ENCODE measurements at regions not wholly inside any gene's neighbourhood (a gene's known extent, or its start where the extent isn't known, plus 50 kb on each side); places are given as distances from the start of the nearest gene placed in this dataset.
"Not testable (repeated sequence)": the region's sequence is repeated elsewhere in the genome, so short reads cannot be mapped to it uniquely, and the experiment has no call there.

DNA sequence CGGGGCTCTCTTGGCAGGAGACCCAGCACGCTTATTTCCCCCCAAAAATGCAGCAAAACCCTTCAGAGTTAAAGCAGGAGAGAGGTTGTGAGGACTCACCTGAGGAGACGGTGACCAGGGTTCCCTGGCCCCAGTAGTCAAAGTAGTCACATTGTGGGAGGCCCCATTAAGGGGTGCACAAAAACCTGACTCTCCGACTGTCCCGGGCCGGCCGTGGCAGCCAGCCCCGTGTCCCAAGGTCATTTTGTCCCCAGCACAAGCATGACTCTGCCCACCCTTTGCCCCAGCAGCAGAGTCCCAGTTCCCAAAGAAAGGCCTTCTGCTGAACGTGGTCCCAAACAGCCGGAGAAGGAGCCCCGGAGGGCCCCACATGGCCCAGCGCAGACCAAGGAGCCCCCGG lies 337.7 kb downstream of the TMEM121 start:
- DNase-seq (ENCODE audit: extremely low read depth in 1 of 11, low read depth in 9 of 11, low spot score in 4 of 11) = no peak

DNA sequence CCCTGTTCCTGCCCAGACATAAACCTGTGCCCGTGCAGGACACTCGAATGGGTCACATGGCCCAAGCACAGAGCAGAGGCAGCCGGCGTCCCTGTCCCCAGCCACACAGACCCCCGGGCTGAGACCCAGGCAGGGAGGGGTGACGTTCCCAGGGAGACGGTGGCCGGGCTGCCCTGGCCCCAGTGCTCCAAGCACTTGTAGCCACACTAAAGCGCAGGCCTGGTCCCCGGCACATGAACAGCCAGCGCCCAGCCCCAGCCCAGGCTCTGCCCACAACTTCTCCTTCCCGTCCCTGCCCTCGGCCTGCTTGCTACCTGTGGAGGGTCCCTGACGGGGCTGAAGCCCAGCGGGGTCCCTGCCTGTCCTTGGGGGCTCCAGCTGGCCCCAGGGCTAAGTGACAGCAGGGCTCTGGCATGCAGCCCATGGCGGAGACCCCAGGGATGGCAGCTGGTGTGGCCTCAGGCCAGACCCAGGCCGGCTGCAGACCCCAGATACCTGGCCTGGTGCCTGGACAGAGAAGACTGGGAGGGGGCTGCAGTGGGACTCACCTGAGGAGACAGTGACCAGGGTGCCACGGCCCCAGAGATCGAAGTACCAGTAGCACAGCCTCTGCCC lies 338.4 kb downstream of the TMEM121 start:
- DNase-seq (ENCODE audit: extremely low read depth in 1 of 11, low read depth in 9 of 11, low spot score in 4 of 11) = no peak

DNA sequence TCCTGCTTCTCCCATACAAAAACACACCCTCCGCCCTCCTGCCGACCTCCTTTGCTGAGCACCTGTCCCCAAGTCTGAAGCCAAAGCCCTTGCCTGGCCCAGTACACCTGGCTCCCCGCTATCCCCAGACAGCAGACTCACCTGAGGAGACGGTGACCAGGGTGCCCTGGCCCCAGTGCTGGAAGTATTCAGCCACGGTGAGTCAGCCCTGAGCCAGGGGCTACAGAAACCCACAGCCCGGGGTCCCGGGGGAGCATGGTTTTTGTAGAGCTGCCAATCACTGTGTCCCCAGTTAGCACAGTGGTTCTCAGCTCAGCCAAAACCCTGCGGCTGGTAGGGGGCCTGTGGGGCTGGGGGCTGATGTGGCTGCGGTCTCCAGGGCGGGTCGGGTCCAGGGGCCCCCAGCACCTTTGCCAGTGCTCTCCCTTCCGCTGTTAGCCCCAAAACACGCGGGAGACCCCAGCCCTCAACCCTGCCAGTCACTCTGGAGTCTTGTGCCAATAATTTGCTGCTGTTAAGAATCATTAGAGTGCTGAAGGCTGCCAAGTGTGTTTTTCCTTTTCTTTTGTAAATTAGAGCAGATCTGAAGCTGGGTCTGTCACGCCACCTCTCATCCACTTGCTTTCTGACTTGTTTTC lies 339.0 kb downstream of the TMEM121 start:
- DNase-seq (ENCODE audit: extremely low read depth in 1 of 11, low read depth in 9 of 11, low spot score in 4 of 11) = no peak

DNA sequence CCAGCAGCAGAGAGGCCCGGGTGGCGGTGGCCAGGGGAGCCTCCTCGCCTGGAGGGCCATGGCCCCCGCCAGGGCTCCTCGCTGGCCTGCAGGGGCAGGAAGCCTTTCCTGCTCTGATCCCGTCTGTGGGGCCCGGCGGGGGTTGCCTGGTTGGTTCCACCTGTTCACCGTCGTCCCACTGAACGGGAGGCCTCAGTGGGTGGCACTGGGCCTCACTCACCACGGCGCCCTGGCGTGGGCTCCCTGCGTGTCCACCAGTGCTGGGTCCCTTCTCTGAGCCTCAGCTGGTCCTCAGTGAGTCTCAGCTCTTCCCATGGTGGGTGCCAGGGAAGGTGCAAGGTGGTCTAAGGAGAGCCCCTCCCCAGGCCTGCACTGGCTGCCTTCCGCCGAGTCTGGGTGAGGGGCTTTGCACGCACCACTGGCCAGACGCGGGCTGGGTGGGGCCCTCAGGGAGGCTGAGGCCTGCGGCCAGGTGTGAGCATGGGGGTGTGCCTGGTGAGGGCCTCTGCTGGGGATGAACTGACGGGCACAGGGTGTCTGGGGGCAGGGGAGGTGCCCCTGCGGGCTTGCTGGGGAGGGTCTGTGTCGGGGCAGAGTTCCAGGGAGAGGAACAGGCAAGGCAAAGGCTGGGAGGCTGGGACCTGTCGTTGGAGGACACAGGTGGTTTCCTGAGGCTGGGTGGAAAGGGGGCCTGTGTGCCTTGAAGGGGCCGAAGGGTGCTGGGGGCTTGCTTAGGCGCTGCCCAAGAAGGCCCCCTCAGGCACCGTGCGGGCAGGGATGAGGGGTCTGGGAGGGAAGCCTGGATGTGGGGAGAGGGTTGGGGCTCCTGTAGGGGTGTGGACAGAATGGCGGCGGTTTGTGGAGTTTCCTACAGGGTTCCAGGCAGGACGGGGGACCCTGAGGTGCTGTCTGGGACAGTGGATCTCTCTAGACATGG lies 339.8 kb downstream of the TMEM121 start:
- no peak for DNase-seq (ENCODE audit: extremely low read depth in 1 of 11, low read depth in 9 of 11, low spot score in 4 of 11)

DNA sequence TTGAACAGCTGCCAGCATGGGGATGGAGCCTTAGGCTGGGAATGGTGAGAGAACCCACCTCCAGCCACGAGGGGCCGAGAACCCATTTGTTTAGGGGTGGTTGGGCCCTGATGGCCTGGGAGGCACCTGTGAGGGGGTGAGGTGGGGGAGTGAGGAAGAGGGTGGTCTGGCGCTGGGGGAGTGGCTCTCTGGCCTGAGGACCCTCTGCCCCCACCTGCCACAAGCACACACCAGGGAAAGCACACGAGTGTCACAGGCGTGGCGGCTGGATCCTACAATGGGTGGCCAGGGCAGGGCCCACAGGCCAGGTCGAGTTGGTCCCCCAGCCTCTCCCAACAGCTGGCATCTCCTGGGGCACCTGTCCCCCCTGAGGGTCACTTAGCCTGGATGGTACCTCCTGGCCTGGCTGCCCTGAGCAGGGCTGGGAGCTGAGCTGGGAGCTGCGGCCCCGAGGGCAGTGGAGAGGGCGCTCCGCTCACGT lies 340.5 kb downstream of the TMEM121 start:
- no peak for DNase-seq (ENCODE audit: extremely low read depth in 1 of 11, low read depth in 9 of 11, low spot score in 4 of 11)

DNA sequence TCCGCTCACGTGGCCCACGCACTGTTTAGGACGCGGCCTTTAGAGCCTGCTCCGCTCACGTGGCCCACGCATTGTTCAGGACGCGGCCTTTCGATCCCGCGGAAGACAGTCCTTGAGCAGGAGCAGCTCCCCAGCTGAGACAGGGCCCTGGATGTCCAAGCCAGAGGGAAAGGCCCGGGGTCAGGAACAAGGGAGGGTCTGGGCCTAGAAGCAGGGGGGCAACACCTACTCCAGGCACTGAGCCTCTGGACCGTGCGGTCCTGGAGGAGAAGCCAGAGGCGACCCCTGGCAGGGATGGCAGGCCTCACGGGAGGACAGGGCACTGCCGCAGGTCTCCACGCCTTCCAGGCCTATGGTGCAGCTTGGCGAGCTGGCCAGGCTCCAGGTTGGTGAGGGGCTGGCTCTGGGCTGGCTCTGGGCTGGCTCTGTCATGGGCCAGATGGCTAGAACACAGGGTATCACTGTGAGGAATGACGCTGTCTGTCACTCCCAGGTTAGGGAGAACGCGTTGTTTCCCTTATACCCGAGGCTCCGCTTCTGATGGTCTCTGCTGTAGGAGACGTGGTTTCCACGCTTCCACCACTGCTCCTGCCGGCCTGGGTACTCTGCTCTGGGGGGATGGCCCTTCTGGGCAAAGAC lies 341.7 kb downstream of the TMEM121 start:
- DNase-seq (ENCODE audit: extremely low read depth in 1 of 11, low read depth in 9 of 11, low spot score in 4 of 11) = no peak

DNA sequence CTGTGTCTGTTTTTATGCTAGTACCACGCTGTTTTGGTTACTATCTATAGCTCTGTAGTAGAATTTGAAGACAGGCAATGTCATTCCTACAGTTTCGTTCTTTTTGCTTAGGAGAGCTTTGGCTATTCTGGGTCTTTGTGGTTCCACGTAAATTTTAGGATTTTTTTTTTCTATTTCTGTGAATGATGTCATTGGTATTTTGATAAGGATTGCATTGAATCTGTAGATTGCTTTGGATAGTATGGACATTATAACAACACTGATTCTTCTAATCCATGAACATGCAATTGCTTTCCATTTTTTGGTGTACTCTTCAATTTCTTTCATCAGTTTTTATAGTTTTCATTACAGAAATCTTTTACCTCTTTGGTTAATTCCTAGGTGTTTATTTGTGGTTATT lies 345.2 kb downstream of the TMEM121 start:
- no peak for DNase-seq (ENCODE audit: extremely low read depth in 1 of 11, low read depth in 9 of 11, low spot score in 4 of 11)

DNA sequence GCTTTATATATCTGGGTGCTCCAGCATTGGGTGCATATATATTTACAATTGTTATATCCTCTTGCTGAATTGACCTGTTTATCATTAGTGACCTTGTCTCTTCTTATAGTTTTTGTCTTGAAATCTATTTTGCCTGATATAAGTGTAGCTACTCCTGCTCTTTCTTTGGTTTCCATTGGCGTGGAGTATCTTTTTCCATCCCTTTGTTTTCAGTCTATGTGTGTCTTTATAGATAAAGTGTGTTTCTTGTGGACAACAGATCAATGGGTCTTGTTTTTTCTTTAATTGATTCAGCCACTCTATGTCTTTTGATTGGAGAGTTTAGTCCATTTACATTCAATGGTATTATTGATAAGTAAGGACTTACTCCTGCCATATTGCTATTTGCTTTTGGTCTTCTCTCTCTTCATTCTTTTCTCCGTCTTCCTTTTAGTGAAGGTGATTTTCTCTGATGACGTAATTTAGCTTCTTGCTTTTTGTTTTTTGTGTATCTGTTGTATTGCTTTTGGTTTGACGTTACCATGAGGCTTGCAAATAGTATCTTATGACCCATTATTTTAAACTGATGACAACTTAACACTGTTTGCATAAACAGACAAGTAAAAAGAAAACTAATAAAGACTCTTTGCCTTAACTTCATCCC lies 347.6 kb downstream of the TMEM121 start:
- DNase-seq (ENCODE audit: extremely low read depth in 1 of 11, low read depth in 9 of 11, low spot score in 4 of 11) = no peak

DNA sequence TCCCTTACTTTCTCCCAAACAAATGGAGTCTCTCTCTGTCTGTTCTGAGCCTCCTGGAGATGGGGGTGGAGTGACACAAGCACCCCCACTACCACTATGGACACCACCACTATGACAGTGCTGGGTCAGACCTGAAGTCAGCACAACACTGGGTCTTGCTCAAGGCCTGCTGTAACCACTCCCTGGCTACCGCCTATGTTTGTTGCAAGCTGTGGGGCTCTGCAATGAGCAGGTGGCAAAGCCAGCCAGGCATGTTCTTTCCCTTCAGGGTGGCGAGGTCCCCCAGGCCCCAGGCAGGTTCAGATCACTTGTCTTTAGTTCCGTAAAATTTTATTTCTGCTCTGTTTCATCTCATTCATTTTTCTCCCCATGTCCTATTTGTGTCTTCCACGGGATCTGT lies 349.8 kb downstream of the TMEM121 start:
- no peak for DNase-seq (ENCODE audit: extremely low read depth in 1 of 11, low read depth in 9 of 11, low spot score in 4 of 11)

DNA sequence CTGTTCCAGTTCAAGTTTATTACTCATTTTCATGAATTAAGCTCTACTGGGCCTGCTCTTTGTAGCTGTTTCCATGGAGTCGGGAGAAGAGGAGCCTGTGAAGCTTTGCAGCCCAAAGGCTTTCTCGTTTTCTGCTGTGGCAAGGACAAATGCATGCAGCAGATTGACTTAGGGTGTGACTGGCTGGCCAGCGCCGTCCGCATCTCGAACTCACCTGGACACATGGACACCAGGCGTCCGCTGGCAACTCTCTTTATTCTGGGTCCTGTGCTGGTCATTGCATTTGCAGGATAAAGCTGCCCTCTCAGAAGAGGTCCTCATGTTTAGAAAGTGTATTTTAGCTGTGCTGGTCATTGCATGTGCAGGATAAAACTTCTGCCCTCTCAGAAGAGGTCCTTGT lies 350.4 kb downstream of the TMEM121 start:
- no peak for DNase-seq (ENCODE audit: extremely low read depth in 1 of 11, low read depth in 9 of 11, low spot score in 4 of 11)

DNA sequence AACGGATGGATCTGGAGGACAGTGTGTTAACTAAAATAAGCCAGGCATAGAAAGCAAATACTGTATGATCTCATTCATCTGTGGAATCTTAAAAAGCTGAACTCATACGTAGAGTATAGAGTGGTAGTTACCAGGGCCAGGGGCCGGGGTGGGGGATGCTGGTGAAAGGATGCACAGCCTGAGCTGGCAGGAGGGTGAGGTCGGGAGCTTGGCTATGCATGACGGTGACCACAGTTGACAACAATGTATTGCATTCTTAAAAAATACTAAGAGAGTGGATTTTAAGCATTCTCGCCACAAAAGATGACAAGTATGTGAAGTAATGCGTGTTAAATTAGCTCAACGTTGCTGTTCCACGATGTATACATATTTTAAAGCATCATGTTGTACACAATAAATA lies 351.3 kb downstream of the TMEM121 start:
- DNase-seq (ENCODE audit: extremely low read depth in 1 of 11, low read depth in 9 of 11, low spot score in 4 of 11) = no peak

DNA sequence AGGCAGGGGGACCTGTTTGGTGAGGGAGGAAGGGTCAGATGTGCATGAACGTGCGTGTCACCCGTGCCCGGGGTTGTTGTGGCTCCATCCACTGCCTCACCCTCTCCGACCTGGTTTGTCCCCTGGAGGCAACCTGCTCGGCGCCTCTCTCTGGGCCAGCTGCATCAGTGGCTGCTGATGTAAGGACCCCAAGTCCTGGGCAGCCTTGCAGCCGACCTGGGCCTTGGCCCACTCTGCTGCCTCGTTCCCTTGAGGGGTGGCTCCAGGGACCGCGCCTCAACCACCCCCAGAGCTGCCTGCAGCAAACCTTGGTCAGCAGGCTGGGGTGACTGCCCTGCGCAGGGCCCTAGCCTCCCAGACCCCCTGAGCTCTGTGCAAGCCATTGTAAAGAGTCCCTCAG lies 351.7 kb downstream of the TMEM121 start:
- DNase-seq (ENCODE audit: extremely low read depth in 1 of 11, low read depth in 9 of 11, low spot score in 4 of 11) = no peak

DNA sequence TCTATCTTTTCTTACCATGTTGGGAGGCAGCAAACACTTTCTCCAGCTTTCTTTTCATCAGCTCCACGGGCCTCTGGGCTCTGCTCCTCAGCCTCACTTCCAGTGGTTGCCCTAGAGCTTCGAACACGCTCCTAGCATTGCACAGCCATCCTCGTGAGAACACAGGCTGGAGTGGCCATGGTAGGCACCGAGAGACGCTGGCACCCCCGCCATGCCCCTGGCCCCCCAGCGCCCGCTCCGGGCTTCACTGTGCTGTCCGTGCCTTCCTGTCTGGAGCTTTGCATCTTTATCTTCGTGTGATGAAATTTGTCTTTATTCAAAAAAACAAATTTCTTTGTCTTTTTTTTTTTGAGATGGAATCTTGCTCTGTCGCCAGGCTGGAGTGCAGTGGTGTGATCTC lies 352.2 kb downstream of the TMEM121 start:
- DNase-seq (ENCODE audit: extremely low read depth in 1 of 11, low read depth in 9 of 11, low spot score in 4 of 11) = no peak

DNA sequence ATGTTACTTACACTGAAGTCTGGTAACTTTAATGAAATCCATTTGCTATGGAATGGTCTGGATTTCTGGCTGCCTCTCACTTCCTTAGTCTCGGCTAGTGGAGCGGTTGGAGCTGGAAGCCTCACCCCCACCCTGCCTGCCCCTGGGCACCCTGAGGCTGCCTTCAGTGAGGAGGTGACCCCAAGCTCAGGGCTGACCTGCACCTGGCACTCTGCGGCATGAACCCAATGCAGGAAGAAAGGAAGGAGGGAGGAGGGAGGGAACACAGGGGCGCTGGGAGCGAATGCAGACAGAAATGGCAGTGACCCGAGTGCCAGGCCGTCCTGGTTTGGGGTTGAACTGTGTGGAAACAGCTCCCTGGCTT lies 353.1 kb downstream of the TMEM121 start:
- no peak for DNase-seq (ENCODE audit: extremely low read depth in 1 of 11, low read depth in 9 of 11, low spot score in 4 of 11)

DNA sequence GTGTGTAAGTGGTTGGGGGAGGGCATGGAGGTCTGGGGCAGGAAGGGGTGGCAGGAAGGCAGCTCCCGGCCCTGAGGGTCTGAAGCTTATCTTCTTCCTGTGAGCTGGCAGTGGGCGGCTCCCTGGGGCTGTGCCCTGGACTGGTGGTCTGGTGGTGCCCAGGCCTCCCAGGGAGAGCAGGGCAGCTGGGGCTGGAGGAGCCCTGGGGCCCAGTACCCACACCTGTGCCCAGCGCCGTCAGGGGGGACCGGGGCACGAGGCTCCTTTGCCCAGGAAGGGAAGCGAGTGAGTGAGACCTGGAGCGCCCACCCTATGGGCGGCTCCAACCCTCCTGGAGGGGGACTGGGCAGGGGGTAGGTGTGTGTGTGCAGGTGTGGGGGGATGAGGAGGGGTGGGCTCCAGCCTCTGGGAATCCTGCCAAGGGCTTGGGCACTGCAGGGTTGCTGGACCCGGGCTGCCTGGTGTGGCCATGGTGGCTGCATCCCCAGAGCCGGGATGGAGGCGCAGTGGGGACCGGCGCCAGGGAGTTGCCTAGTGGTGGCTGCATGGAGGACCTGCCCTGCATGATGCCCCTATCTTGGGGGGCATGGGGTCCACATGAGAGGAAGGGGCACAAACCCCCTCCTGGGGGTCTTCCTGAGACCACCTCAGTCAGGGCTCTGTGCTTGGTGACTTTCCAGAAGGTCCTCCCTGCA lies 353.6 kb downstream of the TMEM121 start:
- DNase-seq (ENCODE audit: extremely low read depth in 1 of 11, low read depth in 9 of 11, low spot score in 4 of 11) = no peak

DNA sequence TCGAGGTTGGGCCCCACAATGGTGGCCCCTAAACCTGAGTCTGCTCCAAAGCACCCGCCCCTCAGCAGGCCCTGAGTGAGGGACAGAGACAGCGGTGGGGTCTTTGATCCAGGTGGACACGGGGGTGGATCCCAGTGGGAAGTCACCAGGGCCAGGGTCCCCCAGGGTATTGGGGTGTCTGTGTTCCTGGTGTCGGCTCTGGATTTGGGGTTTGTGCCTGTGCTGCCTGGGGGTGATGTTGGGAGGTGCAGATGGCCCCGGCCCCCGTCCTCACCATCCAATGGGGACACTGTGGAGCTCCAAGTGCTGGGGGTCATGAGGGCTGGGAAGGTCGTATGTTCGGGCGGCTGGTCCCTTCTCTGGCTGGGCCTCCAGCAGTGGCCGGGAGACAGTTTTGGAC lies 354.2 kb downstream of the TMEM121 start:
- no peak for DNase-seq (ENCODE audit: extremely low read depth in 1 of 11, low read depth in 9 of 11, low spot score in 4 of 11)

DNA sequence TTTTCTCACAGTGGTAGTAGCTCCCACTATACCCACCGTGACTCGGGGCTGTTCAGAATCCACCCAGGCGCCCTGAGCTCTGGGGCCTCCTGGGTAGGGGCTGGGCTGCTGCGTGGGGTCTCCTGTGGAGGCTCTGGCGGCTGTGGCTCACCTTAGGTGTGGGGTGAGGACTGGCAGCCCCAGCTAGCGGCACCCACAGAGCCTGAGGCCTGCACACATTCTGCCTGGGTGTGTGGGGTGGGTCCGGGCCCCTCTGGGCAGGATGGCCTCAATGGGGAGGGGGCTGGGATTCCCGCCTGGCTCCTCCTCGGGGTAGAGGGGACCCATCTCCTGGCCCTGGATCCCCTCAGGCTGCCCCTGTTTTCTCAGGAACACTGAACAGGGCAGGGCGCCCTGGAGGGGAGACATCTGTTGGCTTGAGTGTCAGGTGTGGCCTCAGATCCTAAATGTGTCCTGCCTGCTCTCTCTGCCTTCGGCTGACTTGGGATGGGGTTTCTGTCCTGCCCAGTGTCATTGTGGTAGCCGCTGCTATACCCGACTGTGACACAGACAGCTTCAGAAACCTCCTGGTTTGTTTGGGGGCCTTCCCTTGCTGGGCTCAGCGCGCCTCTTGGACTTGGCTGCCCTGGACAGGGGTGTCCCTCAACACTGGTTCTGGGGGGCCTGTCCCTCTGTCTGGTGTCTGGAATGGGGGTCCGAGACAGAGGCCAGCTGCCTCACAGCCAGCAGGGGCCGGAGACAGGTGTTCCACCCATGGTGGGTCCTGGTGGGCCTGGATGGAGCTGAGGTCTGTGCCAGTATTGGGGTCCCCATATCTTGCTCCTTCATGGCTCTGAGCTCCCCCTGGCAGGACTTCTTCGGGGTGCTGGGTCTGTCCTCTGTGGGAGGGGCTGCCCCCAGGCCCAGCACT lies 354.9 kb downstream of the TMEM121 start:
- no peak for DNase-seq (ENCODE audit: extremely low read depth in 1 of 11, low read depth in 9 of 11, low spot score in 4 of 11)

DNA sequence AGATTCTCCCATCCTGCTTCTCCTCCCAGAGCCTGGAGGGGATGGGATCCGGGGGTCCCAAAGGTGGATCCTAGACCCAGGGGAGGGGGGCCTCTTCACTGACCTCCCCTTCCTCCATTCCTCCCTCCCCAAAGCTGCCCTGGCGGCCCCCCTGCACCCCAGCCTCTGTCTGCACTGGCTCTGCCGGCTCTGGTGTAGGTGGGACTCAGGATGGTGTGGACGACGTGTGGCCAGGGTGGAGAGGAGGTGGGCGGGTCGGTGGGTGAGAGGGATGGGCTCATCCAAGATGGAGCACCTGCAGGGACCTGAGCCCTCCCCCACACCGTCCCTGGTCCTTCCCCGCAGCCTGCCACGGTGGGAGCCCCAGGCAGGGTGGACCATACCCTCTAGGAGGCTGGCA lies 355.6 kb downstream of the TMEM121 start:
- DNase-seq (ENCODE audit: extremely low read depth in 1 of 11, low read depth in 9 of 11, low spot score in 4 of 11) = not testable (repeated sequence)

Data from renal cortex interstitium (tissue), 11 donors.